NT2/D1 (cell line): ENCODE measurements at regions not wholly inside any gene's neighbourhood (a gene's known extent, or its start where the extent isn't known, plus 50 kb on each side); places are given as distances from the start of the nearest gene placed in this dataset.

Experiments used
- SUZ12 ChIP-seq: IDR thresholded peaks from 2 replicates; pipeline ENCODE4 v1.6.1; 2011; ENCODE audit not compliant: insufficient read length, insufficient read depth; ENCODE audit errors: extremely low read depth
- YY1 ChIP-seq: IDR thresholded peaks from 2 replicates; pipeline ENCODE4 v1.6.1; 2011; ENCODE audit not compliant: insufficient read length, insufficient read depth
- ZNF274 ChIP-seq: IDR thresholded peaks from 2 replicates; pipeline ENCODE4 v1.6.1; 2011; ENCODE audit warnings: mild to moderate bottlenecking, low read depth, low read length

DNA sequence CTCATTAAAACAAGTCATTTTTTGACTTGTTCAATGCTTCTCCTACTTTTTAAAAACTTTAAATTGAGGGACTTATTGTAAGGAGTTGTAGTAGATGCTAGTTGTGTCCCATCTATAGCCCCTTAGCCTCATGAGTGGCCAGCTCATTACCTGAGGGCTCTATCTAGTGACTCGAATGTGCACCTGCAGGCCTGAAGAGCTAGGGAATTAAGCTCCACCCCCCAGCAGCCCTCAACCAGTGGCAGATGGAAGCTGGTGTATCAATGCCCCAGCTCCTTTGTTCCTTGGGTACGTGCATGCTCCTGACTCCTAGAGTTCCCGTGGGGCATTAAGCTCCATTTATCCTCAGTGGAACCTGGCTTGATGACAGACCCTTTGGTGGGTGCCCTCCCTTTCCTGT is 146.7 kb upstream of the FAM9B start:
- TF ChIP-seq YY1 (no peak), SUZ12 (no peak), ZNF274 (no peak)
